Smooth muscle cell (in vitro differentiated cells): ENCODE measurements at regions not wholly inside any gene's neighbourhood (a gene's known extent, or its start where the extent isn't known, plus 50 kb on each side); places are given as distances from the start of the nearest gene placed in this dataset.

Experiments used
- DNase-seq: peaks from one replicate; lab custom pipeline; 2025; ENCODE audit not compliant: unreplicated experiment; lab: John Stamatoyannopoulos, UW
- H2AFZ ChIP-seq: fragments of 200-600 bp; sonication (generic); 2 replicates; pipeline ENCODE4 v1.6.0; 2016; ENCODE audit warnings: antibody characterized with exemption, low read depth, mild to moderate bottlenecking
- H3F3A ChIP-seq: fragments of 200-600 bp; sonication (generic); 2 replicates; pipeline ENCODE4 v1.6.0; 2017; ENCODE audit warnings: antibody characterized with exemption, low read depth
- H3K27ac ChIP-seq: fragments of 200-600 bp; sonication (generic); 2 replicates; pipeline ENCODE4 v1.5.1; 2016; ENCODE audit warnings: low read depth, mild to moderate bottlenecking
- H3K27me3 ChIP-seq: fragments of 200-600 bp; sonication (generic); 2 replicates; pipeline ENCODE4 v1.6.1; 2016; ENCODE audit warnings: low read depth, mild to moderate bottlenecking
- H3K36me3 ChIP-seq: fragments of 200-600 bp; sonication (generic); 2 replicates; pipeline ENCODE4 v1.5.1; 2016; ENCODE audit warnings: low read depth
- H3K4me1 ChIP-seq: fragments of 200-600 bp; sonication (generic); 2 replicates; pipeline ENCODE4 v1.5.1; 2016; ENCODE audit warnings: low read depth
- H3K4me2 ChIP-seq: fragments of 200-600 bp; sonication (generic); 2 replicates; pipeline ENCODE4 v1.6.0; 2016; ENCODE audit warnings: mild to moderate bottlenecking
- H3K4me3 ChIP-seq: fragments of 200-600 bp; sonication (generic); 2 replicates; pipeline ENCODE4 v1.5.1; 2016; ENCODE audit warnings: mild to moderate bottlenecking
- H3K79me2 ChIP-seq: fragments of 200-600 bp; sonication (generic); 2 replicates; pipeline ENCODE4 v1.6.0; 2016; ENCODE audit warnings: low read depth, mild to moderate bottlenecking
- H3K9ac ChIP-seq: fragments of 200-600 bp; sonication (generic); 2 replicates; pipeline ENCODE4 v1.6.0; 2016; ENCODE audit warnings: low read depth
- H3K9me3 ChIP-seq: fragments of 200-600 bp; sonication (generic); replicated peaks from 2 replicates; pipeline ENCODE4 v1.5.1; 2016; ENCODE audit warnings: low read depth
- H4K20me1 ChIP-seq: fragments of 200-600 bp; sonication (generic); 2 replicates; pipeline ENCODE4 v1.6.0; 2016; ENCODE audit warnings: low read depth
- WGBS: methylation state at CpG from one replicate; pipeline ENCODE4 v1.1.7; 2016; ENCODE audit warnings: low lambda C conversion rate; 5-methylcytosine and 5-hydroxymethylcytosine counted together
- TF ChIP-seq, protein P1 (sequence below): fragments of 200-600 bp; sonication (generic); IDR thresholded peaks from 2 replicates; pipeline ENCODE4 v1.5.1; 2017; ENCODE audit warnings: borderline replicate concordance, mild to moderate bottlenecking, antibody characterized with exemption; ENCODE audit not compliant: insufficient read depth, poor library complexity, severe bottlenecking

DNA sequence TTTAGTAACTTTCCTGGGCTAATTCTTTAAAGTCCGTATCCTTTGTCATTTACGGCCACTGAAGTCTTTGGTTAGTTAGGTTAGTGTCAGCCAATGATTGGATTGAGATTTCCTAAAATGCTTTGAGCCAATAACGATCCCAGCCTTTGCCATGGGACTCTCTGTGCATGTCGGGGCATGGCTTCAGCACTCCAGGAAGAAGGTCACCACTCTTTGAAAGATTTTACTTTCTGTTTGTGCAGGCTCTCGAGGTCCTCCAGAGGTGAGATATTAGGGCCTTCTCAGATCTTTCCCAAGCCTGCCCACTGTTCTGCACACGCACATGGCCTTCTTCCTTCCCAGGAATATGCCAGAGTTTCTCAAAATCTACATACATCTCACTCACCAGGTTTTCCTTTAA, 153.7 kb upstream of the ARGLU1 start:
- no peaks in the 10 kb centered on the region for H3K4me1 ChIP-seq
- H3K4me3 ChIP-seq, result no peak overlapping the region
- H3K27ac ChIP-seq, result no peak overlapping the region
- WGBS, result 96% methylated on average over 6 of the region's 6 CpGs
- TF ChIP-seq, protein P1, sequence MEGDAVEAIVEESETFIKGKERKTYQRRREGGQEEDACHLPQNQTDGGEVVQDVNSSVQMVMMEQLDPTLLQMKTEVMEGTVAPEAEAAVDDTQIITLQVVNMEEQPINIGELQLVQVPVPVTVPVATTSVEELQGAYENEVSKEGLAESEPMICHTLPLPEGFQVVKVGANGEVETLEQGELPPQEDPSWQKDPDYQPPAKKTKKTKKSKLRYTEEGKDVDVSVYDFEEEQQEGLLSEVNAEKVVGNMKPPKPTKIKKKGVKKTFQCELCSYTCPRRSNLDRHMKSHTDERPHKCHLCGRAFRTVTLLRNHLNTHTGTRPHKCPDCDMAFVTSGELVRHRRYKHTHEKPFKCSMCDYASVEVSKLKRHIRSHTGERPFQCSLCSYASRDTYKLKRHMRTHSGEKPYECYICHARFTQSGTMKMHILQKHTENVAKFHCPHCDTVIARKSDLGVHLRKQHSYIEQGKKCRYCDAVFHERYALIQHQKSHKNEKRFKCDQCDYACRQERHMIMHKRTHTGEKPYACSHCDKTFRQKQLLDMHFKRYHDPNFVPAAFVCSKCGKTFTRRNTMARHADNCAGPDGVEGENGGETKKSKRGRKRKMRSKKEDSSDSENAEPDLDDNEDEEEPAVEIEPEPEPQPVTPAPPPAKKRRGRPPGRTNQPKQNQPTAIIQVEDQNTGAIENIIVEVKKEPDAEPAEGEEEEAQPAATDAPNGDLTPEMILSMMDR, result no peak
- H3K4me2 ChIP-seq, result no peak overlapping the region
- no peaks in the 10 kb centered on the region for H3K36me3 ChIP-seq
- H3K27me3 ChIP-seq, result no peaks in the 10 kb centered on the region
- no peak for DNase-seq
- H3F3A ChIP-seq, result no peaks in the 10 kb centered on the region
- H3K79me2 ChIP-seq, result no peaks in the 10 kb centered on the region
- H4K20me1 ChIP-seq, result no peaks in the 10 kb centered on the region
- H2AFZ ChIP-seq, result no peak overlapping the region
- no peaks in the 10 kb centered on the region for H3K9me3 ChIP-seq
- no peak overlapping the region for H3K9ac ChIP-seq

DNA sequence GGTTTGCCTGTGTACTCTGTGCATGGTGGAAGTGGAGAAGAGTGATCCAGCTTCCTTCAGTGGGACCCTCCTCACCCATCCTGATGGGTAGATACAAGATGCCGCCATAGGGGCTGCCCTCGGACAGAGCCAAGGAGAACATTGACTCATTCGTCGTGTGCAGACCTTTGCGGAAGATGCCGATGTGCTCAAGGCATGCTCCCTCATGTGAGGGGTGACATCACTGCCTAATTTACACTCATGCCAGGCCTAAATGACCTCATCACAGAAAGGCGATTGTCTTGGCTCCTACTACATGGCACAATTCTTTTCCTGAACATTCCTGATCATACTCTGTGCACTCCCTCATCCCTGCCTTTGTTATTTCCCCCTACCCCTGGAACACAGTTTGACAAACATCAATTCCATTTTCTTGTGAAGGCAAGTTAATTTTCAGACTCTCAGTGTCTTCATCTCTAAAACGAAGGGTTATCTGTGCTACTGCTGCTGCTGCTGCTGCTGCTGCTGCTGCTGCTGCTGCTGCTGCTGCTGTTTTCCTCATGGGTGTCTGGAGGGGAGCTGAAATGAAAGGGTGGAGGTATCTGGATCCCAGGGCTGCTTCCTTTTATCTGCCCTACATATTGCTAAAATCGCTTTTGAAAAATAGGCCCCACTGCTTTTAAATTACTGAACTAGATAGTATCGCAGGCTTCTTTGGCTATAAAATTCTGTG, 146.5 kb upstream of the ARGLU1 start:
- TF ChIP-seq, protein P1, result no peak
- no peaks in the 10 kb centered on the region for H4K20me1 ChIP-seq

DNA sequence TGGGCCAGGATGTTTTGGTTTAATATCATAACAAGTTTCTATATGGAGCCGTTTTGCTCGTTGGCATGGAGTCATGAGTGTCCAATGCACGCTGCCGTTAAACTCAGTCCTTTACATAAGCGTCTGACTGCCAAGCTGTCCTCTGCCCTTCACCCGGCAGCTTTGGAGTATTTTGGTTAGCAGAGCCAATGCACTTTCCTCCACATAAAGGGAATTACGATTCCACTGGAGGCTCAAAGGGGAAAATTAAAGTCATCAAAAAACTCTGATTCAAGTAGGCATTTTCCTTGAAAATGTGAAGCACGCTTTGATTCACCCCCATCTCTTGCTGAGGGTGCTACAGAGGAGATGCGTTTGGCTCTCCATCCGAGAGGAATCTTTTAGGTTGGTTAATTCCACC, 144.4 kb upstream of the ARGLU1 start:
- Histone ChIP-seq H3K36me3 (no peaks in the 10 kb centered on the region), H2AFZ (no peak overlapping the region), H3K4me1 (no peaks in the 10 kb centered on the region), H3F3A (no peaks in the 10 kb centered on the region), H3K9me3 (no peaks in the 10 kb centered on the region), H3K79me2 (no peaks in the 10 kb centered on the region), H4K20me1 (no peaks in the 10 kb centered on the region), H3K27ac (no peak overlapping the region), H3K27me3 (no peaks in the 10 kb centered on the region), H3K4me3 (no peak overlapping the region), H3K4me2 (no peak overlapping the region), H3K9ac (no peak overlapping the region)
- DNase-seq, result no peak
- WGBS, result 96% methylated on average over 10 of the region's 10 CpGs
- TF ChIP-seq, protein P1, result no peak

More for the DNA sequence above, 146.5 kb upstream of the ARGLU1 start:
- WGBS, result 82% methylated on average over 10 of the region's 10 CpGs
- Histone ChIP-seq H3K36me3 (no peaks in the 10 kb centered on the region), H3K4me2 (no peak overlapping the region), H3K27me3 (no peaks in the 10 kb centered on the region), H3K79me2 (no peaks in the 10 kb centered on the region), H3K4me3 (no peak overlapping the region), H3K27ac (no peak overlapping the region), H3K9ac (no peak overlapping the region), H3K9me3 (no peaks in the 10 kb centered on the region), H3F3A (no peaks in the 10 kb centered on the region), H3K4me1 (no peaks in the 10 kb centered on the region), H2AFZ (no peak overlapping the region)
- DNase-seq, result no peak

DNA sequence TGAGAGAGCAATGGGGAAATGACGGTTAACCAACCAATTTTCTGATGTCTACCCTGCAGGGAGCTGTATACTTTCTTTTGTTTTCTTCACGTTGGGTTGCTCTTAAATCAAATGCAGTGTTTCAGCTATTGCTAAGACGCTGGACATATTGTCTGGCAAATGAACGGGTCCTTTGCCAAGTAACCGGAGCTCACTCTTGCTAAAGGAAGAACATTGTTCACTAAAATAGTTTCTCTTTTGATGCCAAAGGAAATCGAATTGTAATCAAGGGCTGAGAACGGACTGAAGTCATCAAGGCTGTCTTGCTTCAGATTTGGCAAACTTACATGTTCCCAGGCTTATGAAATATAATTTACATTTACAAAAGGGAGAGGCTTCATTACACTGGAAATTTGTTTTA, 142.3 kb upstream of the ARGLU1 start:
- Histone ChIP-seq H3K4me1 (no peaks in the 10 kb centered on the region), H3K27ac (no peak overlapping the region), H3F3A (no peaks in the 10 kb centered on the region), H3K4me3 (no peak overlapping the region), H3K36me3 (no peaks in the 10 kb centered on the region), H3K27me3 (no peaks in the 10 kb centered on the region), H3K4me2 (no peak overlapping the region), H2AFZ (no peak overlapping the region), H3K79me2 (no peaks in the 10 kb centered on the region), H3K9ac (no peak overlapping the region), H4K20me1 (no peaks in the 10 kb centered on the region), H3K9me3 (no peaks in the 10 kb centered on the region)
- 93% methylated on average over 7 of the region's 7 CpGs for WGBS
- TF ChIP-seq, protein P1, result no peak
- no peak for DNase-seq
